Chondrocyte (in vitro differentiated cells): ENCODE measurements at regions not wholly inside any gene's neighbourhood (a gene's known extent, or its start where the extent isn't known, plus 50 kb on each side); places are given as distances from the start of the nearest gene placed in this dataset.

Source experiments
- DNase-seq: peaks from one replicate; pipeline ENCODE4 v3.0.0; 2021; ENCODE audit warnings: mixed read lengths, low spot score
- H3K27ac Mint-ChIP-seq: one replicate; pipeline ENCODE4 v1.8.0; 2021; ENCODE audit warnings: mild to moderate bottlenecking, moderate library complexity, mixed read lengths; ENCODE audit not compliant: unreplicated experiment
- H3K27me3 Mint-ChIP-seq: 2 replicates; pipeline ENCODE4 v1.8.0; 2021; ENCODE audit warnings: low read depth, mixed read lengths
- H3K36me3 Mint-ChIP-seq: 2 replicates; pipeline ENCODE4 v1.8.0; 2021; ENCODE audit warnings: low read depth, mixed read lengths
- H3K4me1 Mint-ChIP-seq: 2 replicates; pipeline ENCODE4 v1.8.0; 2021; ENCODE audit warnings: low read depth, mild to moderate bottlenecking, mixed read lengths
- H3K4me3 Mint-ChIP-seq: one replicate; pipeline ENCODE4 v1.8.0; 2021; ENCODE audit warnings: mild to moderate bottlenecking, moderate library complexity, mixed read lengths; ENCODE audit not compliant: unreplicated experiment
- H3K9me3 Mint-ChIP-seq: 2 replicates; pipeline ENCODE4 v1.8.0; 2021; ENCODE audit warnings: low read depth, mixed read lengths
- CTCF ChIP-seq: fragments of 200-600 bp; sonication (generic); IDR thresholded peaks from 2 replicates; pipeline ENCODE4 v1.5.0; 2021; ENCODE audit warnings: antibody characterized with exemption, mild to moderate bottlenecking, moderate library complexity

GRCh38 chr18:40058811-40059570 is 1896.0 kb upstream of the PIK3C3 start:
- no peaks in the 10 kb centered on the region for H3K4me1 Mint-ChIP-seq

GRCh38 chr18:40056079-40056692 is 1898.8 kb upstream of the PIK3C3 start:
- Mint-ChIP-seq H3K36me3 (no peaks in the 10 kb centered on the region), H3K27me3 (peaks cover 5% of the 10 kb centered on the region), H3K27ac (no peak overlapping the region), H3K4me3 (no peak overlapping the region), H3K9me3 (no peaks in the 10 kb centered on the region), H3K4me1 (no peaks in the 10 kb centered on the region)
- no peak for DNase-seq
- TF ChIP-seq CTCF: no peak

More at GRCh38 chr18:40058811-40059570, 1896.0 kb upstream of the PIK3C3 start:
- no peaks in the 10 kb centered on the region for H3K36me3 Mint-ChIP-seq
- no peak for TF ChIP-seq CTCF
- H3K27ac Mint-ChIP-seq: no peak overlapping the region
- no peak overlapping the region for H3K4me3 Mint-ChIP-seq
- peaks cover 5% of the 10 kb centered on the region for H3K27me3 Mint-ChIP-seq
- H3K9me3 Mint-ChIP-seq: peaks cover 3% of the 10 kb centered on the region
- DNase-seq: no peak

GRCh38 chr18:40055262-40055661 is 1899.8 kb upstream of the PIK3C3 start:
- no peak for DNase-seq
- no peaks in the 10 kb centered on the region for H3K4me1 Mint-ChIP-seq
- H3K9me3 Mint-ChIP-seq: no peaks in the 10 kb centered on the region
- no peaks in the 10 kb centered on the region for H3K36me3 Mint-ChIP-seq
- no peak for TF ChIP-seq CTCF
- H3K4me3 Mint-ChIP-seq: no peak overlapping the region
- H3K27me3 Mint-ChIP-seq: peaks cover 3% of the 10 kb centered on the region
- no peak overlapping the region for H3K27ac Mint-ChIP-seq

- no peak overlapping the region for H3K4me3 Mint-ChIP-seq
Measured at GRCh38 chr18:40049716-40050115, 1905.3 kb upstream of the PIK3C3 start.

More at GRCh38 chr18:40049716-40050115, 1905.3 kb upstream of the PIK3C3 start:
- Mint-ChIP-seq H3K27ac (no peak overlapping the region), H3K27me3 (no peaks in the 10 kb centered on the region), H3K9me3 (no peaks in the 10 kb centered on the region), H3K36me3 (no peaks in the 10 kb centered on the region), H3K4me1 (no peaks in the 10 kb centered on the region)
- no peak for TF ChIP-seq CTCF
- no peak for DNase-seq
